Stimulated activated CD4-positive, alpha-beta T cell treated with anti-CD3 and anti-CD28 coated beads, Interleukin-4, amount 100 ng/mL, for 24 hours (primary cell): ENCODE measurements at regions not wholly inside any gene's neighbourhood (a gene's known extent, or its start where the extent isn't known, plus 50 kb on each side); places are given as distances from the start of the nearest gene placed in this dataset.

ENCODE experiments used
- DNase-seq: peaks from one replicate; pipeline ENCODE4 v3.0.0-alpha.2; 2020

GRCh38 chr2:146041274-146041910 lies 1521.5 kb upstream of the ZEB2 start:
- DNase-seq = no peak

- DNase-seq = no peak
These were observed 1520.1 kb upstream of the ZEB2 start for GRCh38 chr2:146040051-146040450.

GRCh38 chr2:146038014-146038413 lies 1518.1 kb upstream of the ZEB2 start:
- DNase-seq = no peak

DNA sequence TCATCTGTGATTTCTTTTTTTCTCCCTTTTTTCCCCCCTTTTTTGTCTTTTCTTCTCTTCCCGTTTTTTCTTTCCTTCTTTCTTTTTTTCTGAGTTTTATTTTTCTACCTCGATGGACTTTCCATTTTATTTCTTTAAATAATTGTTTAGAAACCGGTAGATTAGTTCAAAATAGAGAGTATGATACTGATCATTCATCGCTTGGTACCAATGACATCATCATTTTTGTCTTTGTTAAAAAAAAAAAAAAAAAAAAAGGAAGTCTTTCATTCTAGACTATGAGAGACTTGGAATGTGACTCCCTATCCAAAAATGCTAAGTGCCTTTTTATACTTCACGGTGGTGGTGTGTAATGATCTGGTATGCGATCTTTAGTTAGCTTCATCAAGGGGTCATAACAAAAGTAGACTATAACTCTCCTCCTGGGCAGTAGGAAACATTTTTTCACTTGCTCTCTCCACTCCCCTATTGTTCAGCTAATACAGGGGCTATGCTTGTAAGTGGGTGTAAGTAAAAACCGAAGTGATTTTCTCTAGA lies 1517.5 kb upstream of the ZEB2 start:
- no peak for DNase-seq

DNA sequence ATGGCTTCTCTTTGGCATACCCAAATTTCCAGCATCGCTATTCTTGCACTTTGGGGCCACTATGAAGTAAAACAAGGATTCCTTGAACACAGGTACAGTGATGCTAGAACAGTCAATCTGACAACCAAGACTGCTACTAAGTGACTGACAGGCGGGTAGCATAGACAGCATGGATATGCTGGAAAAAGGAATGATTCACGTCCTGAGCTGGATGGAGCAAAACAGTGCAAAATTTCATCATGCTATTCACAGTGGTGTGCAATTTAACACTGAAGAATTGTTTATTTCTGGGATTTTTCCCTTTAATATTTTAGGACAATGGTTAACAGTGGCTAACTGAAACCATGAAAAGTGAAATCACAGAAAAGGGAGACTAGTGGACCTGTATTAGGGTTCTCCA lies 1511.2 kb upstream of the ZEB2 start:
- DNase-seq = no peak

DNA sequence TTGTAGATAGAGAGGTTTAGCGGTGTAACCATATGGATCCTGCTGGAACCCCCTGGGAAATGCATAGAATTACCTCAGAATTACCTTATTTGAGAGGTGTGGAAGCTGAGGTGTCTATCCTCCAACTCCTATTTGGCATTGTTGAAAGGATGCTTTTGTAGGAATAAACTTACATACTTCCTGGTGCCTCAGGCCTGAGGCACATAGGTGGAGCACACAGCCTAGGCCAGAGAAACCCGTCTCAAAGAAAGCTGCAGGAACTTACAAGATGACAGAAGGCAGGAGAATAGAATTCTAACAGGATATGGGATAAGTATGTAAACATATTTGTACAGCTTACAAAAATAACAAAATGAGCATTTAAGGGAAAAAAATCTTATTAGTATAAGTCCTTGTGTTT lies 1507.2 kb upstream of the ZEB2 start:
- DNase-seq = no peak

DNA sequence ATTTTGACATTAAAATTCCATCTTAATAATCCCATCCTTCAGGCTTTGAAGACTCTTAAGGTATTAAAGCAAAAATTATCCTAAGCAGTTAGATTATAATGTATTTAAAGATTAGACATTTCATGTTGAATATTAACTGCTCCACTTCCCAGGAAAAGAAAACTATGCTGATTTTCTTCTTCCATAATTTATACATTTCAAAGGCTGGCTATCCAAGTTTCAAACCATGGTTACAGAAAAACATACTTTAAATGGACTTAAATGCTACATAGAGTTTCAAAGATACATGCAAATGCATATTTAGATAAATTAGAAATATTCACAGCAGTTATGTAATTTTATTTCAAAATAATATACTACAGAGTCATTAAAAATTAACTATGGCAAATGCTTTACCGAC lies 1505.6 kb upstream of the ZEB2 start:
- DNase-seq = no peak

DNA sequence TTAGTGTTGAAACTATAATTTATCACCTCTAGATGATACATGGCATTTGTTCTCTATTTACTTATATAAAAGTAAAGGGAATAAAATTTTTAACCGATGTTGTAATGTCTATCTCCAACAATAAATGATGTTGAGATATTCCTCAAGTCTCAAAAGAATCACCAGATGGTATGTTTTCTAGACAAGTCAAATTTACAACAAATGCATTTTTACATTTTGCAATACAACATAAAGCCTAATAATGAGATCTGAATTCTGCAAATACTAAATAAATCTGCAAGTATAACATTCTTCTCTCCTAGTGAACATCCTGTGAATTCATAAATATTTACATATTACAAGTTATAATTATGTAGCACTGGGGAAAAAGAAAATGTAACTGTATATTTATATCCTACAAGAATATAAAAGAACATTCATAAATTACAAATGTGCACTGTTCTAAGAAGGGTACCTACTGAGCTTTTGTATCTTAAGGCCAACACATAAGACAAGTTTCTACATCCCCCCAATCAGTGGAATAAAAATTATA lies 1504.4 kb upstream of the ZEB2 start:
- DNase-seq = no peak

- DNase-seq = no peak
These were observed 1484.5 kb upstream of the ZEB2 start for GRCh38 chr2:146004462-146004861.

DNA sequence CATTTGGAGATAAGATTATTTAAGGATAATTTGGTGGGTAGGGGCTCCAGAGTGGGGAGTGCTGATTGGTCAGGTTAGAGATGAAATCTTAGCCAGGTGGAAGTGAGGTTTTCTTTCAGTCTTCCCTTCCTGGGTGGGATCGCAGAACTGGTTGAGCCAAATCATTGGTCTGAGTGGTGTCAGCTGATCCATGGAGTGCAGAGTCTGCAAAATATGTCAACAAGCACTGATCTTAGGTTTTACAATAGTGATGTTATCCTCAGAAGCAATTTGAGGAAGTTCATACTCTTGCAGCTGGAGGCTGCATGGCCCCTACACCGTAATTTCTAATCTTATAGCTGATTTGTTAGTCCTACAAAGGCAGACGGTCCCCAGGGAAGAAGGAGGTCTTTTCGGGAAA lies 1483.4 kb upstream of the ZEB2 start:
- DNase-seq = no peak

- DNase-seq = no peak
These were observed 1475.0 kb upstream of the ZEB2 start for GRCh38 chr2:145994910-145995309.

DNA sequence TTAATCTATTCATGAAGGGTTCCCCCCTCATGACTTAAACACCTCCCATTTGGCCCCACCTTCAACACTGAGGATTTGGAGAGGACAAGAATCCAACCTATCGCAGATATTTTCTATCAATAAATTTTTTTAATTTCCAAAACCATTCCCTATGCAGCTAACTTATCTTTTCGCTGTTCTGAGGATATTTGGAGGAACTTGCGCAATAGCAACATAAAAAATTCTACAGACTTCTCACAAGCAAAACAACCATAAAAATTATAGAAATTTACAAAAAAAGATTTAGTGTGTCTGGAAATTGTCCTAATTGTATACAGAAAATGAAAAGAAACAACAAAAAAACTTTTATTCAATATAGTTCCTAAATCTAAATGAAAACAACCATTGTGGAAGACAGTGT lies 1472.7 kb upstream of the ZEB2 start:
- DNase-seq = no peak

- no peak for DNase-seq
These were observed 1467.9 kb upstream of the ZEB2 start for GRCh38 chr2:145987793-145988192.

DNA sequence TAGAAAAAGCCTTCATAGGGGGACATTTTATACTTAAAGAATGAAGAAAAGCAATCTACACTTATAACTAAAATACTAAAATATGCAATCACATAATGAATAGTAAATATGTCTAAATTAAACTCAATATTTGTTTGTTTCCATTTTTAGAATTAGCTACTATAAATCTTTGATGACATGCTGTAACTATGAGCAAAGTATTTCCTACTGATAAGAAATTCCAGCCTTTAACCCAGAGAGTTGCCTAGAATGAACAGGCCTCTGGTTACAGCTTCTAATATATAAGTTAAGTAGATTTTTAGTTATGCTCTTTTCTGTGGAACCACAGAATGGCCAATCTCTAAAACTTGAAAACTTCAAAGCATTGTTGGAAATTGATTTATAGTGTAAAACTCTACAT lies 1465.6 kb upstream of the ZEB2 start:
- no peak for DNase-seq

GRCh38 chr2:145984580-145984979 lies 1464.7 kb upstream of the ZEB2 start:
- DNase-seq = no peak

- no peak for DNase-seq
These were observed 1460.4 kb upstream of the ZEB2 start for GRCh38 chr2:145980318-145980717.

- DNase-seq = no peak
These were observed 1455.5 kb upstream of the ZEB2 start for GRCh38 chr2:145975406-145975805.

DNA sequence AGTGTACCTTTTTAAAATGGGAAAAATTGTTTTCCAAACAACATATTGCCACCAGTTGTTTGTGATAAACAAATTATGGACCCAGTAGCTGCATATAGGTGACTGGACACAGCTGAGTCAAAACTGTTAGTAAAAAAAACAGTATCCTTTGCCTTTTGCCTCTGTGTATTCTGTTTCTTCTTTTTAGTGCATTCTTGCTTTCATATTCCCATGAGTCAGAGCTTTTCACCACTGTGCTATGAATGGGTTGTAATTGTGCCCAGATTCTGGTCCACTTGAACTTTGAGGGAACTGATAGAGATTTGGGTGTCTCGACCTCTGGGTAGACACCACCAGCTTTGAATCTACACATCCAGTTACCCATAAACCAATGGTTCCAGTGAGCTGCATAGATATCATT lies 1441.9 kb upstream of the ZEB2 start:
- no peak for DNase-seq

DNA sequence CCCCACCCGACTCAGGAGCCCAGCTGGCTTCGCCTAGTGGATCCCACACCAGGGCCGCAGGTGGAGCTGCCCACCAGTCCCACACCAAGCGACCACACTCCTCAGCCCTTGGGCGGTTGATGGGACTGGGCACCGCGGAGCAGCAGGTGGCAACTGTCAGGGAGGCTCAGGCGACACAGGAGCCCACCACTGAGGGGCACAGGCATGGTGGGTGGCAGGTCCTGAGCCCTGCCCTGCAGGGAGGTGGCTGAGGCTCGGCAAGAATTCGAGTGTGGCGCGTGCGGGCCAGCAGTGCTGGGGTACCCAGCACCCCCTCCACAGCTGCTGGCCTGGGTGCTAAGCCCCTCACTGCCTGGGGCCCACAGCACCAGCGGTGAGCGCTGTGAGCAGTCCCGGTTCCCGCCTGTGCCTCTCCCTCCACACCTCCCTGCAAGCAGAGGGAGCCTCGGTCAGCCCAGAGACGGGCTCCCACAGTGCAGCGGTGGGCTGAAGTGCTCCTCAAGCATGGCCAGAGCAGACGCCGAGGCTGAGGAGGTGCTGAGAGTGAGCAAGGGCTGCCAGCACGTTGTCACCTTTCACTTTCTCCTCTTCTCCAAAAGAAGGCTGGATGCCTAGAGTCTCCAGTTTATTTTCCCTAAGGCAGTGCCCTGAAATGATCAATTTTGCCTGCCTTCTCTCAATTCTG lies 1440.7 kb upstream of the ZEB2 start:
- DNase-seq = no peak

GRCh38 chr2:145958611-145959010 lies 1438.7 kb upstream of the ZEB2 start:
- DNase-seq = no peak

DNA sequence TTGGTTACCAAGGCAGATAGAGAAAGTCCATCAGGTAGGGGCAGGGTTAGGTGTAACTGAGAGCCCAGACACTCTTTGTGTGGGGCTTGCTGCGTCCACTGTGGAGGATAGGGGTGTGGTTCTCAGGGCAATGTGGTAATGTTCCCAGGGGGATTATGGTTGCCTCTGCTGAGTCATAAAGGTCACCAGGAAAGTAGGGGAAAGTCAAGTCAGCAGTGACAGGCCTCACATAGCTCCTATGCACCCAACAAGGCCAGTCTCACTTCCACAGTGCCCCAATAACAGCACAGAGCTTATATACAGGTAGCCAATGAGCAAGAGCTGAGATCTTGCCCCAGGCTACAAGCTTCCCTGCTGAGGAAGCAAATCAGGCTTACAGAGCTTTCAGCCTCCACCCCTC lies 1438.0 kb upstream of the ZEB2 start:
- no peak for DNase-seq

- no peak for DNase-seq
These were observed 1420.0 kb upstream of the ZEB2 start for GRCh38 chr2:145939949-145940348.

DNA sequence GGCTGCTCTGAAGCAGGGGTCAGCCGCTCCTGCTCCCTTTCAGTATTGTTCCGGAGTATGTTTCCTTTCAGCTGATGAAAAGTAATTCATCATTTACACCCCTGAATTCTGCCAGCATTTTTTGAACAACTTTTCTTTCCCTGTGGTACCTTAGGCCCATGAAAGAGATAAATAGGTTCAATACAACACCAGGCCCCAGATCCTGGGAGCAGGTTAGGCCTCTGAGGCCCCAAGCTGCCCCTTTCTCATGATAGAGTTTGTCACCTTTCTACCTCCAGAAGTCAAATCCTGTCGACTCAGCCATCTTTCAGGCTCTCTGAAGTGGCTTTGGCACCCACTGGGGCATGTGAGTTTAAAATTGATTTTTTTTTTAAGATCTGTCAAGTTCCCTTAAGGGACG lies 1415.1 kb upstream of the ZEB2 start:
- DNase-seq = no peak

- DNase-seq = no peak
These were observed 1412.0 kb upstream of the ZEB2 start for GRCh38 chr2:145931781-145932395.
